ENCODE measurements at regions not wholly inside any gene's neighbourhood (a gene's known extent, or its start where the extent isn't known, plus 50 kb on each side); places are given as distances from the start of the nearest gene placed in this dataset.

DNA sequence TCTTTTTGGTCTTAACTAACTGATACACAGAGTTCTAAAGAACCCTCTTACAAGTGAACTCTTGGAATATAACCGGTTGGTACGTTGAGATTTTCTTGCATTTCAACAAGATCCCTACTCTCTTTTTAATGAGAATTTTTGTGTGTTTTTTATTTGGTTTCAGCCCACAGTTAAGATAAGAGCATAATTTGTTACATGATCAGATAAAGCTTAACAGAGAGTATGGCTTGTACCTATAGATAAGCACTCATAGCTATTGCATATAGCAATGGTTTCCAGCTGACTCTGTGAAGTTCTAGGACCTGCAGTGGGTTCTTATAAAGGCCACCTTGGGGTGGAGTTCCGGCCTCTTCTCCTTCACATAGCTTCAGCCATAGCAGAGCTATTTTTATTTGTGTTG lies 143.3 kb downstream of the SNX10 start:
- 64 to 93% (median 65%) methylated on average over 3 of the region's 3 CpGs for WGBS, 3 donors
- Histone ChIP-seq H3K9me3 (no peaks in the 10 kb centered on the region), H3K27me3 (no peaks in the 10 kb centered on the region), H3K36me3 (no peaks in the 10 kb centered on the region), H3K27ac (no peak overlapping the region), H3K4me3 (no peak overlapping the region), H3K4me1 (ENCODE audit: insufficient read depth) (no peaks in the 10 kb centered on the region)
- intact Hi-C loops (cut with DNase I): no loop called here
- no peak for TF ChIP-seq POLR2A (IDR thresholded peaks at IDR 0.05)
- TF ChIP-seq CTCF (IDR thresholded peaks at IDR 0.05): no peak
- TF ChIP-seq EP300 (IDR thresholded peaks at IDR 0.05): no peak
- no peak for DNase-seq

GRCh38 chr7:26437003-26437532 lies 145.4 kb downstream of the SNX10 start:
- H3K27me3 ChIP-seq: no peaks in the 10 kb centered on the region
- H3K9me3 ChIP-seq: no peaks in the 10 kb centered on the region
- TF ChIP-seq CTCF (IDR thresholded peaks at IDR 0.05) (no peak), EP300 (IDR thresholded peaks at IDR 0.05) (no peak), POLR2A (IDR thresholded peaks at IDR 0.05) (no peak)
- no peak for DNase-seq
- WGBS, 3 donors: 23 to 42% (median 27%) methylated on average over 4 of the region's 4 CpGs
- intact Hi-C loops (cut with DNase I): no loop called here
- no peak overlapping the region for H3K27ac ChIP-seq
- H3K4me1 ChIP-seq (ENCODE audit: insufficient read depth): no peaks in the 10 kb centered on the region
- H3K4me3 ChIP-seq: no peak overlapping the region
- no peaks in the 10 kb centered on the region for H3K36me3 ChIP-seq

GRCh38 chr7:26438078-26438477 lies 146.4 kb downstream of the SNX10 start:
- Histone ChIP-seq H3K4me1 (ENCODE audit: insufficient read depth) (no peaks in the 10 kb centered on the region), H3K27ac (no peak overlapping the region), H3K27me3 (no peaks in the 10 kb centered on the region), H3K36me3 (no peaks in the 10 kb centered on the region), H3K4me3 (no peak overlapping the region), H3K9me3 (no peaks in the 10 kb centered on the region)
- WGBS, 3 donors: 97 to 100% (median 100%) methylated on average over 1 of the region's 1 CpG
- TF ChIP-seq EP300 (IDR thresholded peaks at IDR 0.05) (no peak), POLR2A (IDR thresholded peaks at IDR 0.05) (no peak), CTCF (IDR thresholded peaks at IDR 0.05) (no peak)
- DNase-seq: no peak
- intact Hi-C loops (cut with DNase I): no loop called here

DNA sequence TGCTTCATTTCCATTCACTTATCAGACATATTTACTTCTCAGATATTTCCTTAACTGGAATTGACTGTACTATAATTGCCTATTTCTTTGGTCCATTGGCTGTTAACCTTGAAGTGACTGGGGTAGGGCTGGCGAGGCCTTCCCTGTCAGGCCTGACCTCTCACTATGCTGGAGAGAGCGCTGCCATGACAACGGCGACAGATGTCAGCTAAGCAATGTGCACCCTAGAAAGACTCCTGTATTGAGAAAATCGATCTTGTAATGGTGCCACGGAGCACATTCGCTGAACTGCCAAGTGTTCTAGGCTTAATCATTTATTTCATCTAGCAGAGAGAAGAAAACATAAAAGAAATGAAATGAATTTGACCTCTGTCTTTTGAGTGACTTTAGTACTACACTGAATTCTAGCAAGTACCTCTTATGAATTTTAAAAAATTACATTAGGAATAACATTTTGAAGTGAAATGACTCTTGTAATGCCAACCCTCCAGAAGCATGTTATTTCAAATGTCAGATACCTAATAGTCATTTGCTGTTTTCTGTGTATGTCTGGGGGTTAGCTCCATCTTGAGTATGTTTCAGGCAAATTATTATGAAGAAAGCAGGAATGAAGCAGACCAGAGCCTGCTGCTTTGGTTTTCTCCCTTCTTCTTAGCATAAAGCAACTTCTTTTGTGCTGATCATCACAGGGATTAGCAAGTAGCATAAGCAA lies 148.0 kb downstream of the SNX10 start:
- Histone ChIP-seq H3K27ac (no peak overlapping the region), H3K4me1 (ENCODE audit: insufficient read depth) (no peaks in the 10 kb centered on the region), H3K9me3 (no peaks in the 10 kb centered on the region), H3K36me3 (no peaks in the 10 kb centered on the region), H3K4me3 (no peak overlapping the region), H3K27me3 (no peaks in the 10 kb centered on the region)
- intact Hi-C loops (cut with DNase I): no loop called here
- DNase-seq: no peak
- TF ChIP-seq EP300 (IDR thresholded peaks at IDR 0.05): no peak
- no peak for TF ChIP-seq CTCF (IDR thresholded peaks at IDR 0.05)
- TF ChIP-seq POLR2A (IDR thresholded peaks at IDR 0.05): no peak
- 84 to 86% (median 86%) methylated on average over 7 of the region's 7 CpGs for WGBS, 3 donors
